ENCODE measurements at regions not wholly inside any gene's neighbourhood (a gene's known extent, or its start where the extent isn't known, plus 50 kb on each side); places are given as distances from the start of the nearest gene placed in this dataset.

DNA sequence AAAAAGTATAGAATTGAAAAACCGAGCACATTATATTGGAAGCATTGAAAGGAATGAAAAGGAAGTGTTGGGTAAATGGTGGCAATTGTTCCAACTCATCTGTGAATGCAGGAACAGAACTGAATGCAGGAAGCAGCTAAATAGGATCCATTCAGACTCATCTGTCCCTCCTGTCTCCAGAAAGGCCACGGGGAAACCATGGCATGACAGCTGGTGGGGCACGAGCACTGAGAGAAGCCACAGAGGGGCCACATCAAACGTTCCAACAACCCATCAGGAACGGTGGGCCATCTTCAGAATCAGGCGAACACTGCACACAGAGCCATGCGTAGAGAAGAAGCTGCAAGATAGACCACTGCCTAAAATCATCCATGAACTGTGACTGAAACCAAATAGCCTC is 138.5 kb upstream of the SLC35G4 start (continued):
- TF ChIP-seq, protein P1, sequence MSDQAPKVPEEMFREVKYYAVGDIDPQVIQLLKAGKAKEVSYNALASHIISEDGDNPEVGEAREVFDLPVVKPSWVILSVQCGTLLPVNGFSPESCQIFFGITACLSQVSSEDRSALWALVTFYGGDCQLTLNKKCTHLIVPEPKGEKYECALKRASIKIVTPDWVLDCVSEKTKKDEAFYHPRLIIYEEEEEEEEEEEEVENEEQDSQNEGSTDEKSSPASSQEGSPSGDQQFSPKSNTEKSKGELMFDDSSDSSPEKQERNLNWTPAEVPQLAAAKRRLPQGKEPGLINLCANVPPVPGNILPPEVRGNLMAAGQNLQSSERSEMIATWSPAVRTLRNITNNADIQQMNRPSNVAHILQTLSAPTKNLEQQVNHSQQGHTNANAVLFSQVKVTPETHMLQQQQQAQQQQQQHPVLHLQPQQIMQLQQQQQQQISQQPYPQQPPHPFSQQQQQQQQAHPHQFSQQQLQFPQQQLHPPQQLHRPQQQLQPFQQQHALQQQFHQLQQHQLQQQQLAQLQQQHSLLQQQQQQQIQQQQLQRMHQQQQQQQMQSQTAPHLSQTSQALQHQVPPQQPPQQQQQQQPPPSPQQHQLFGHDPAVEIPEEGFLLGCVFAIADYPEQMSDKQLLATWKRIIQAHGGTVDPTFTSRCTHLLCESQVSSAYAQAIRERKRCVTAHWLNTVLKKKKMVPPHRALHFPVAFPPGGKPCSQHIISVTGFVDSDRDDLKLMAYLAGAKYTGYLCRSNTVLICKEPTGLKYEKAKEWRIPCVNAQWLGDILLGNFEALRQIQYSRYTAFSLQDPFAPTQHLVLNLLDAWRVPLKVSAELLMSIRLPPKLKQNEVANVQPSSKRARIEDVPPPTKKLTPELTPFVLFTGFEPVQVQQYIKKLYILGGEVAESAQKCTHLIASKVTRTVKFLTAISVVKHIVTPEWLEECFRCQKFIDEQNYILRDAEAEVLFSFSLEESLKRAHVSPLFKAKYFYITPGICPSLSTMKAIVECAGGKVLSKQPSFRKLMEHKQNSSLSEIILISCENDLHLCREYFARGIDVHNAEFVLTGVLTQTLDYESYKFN (CRISPR knock-in tag; conservative IDR thresholded peaks at IDR 0.05): no peak
- TF ChIP-seq, protein P2, sequence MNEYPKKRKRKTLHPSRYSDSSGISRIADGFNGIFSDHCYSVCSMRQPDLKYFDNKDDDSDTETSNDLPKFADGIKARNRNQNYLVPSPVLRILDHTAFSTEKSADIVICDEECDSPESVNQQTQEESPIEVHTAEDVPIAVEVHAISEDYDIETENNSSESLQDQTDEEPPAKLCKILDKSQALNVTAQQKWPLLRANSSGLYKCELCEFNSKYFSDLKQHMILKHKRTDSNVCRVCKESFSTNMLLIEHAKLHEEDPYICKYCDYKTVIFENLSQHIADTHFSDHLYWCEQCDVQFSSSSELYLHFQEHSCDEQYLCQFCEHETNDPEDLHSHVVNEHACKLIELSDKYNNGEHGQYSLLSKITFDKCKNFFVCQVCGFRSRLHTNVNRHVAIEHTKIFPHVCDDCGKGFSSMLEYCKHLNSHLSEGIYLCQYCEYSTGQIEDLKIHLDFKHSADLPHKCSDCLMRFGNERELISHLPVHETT (CRISPR knock-in tag; conservative IDR thresholded peaks at IDR 0.05): no peak

DNA sequence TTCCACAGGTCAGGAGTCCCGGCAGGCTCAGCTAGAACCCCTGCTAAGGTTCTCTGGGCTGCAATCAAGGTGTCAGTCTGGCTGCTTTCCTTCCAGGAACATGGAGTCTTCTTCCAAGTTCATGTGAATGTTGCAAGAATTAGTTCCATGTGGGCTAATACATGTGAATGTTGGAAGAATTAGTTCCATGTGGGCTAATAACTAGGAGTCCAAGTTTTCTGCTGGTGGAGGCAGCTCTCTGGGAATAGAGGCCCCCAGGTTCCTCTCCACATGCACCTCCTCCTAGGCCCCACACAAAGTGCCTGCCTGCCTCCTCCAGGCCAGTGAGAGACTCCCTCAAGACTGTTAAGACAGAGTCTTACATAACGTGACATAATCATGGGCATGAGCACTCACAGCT is 140.8 kb upstream of the SLC35G4 start:
- no peaks in the 10 kb centered on the region for H3K9me3 ChIP-seq (ENCODE audit: low read length)
- H2AFZ ChIP-seq (ENCODE audit: low read length): no peak overlapping the region
- H3K9ac ChIP-seq (ENCODE audit: insufficient read depth, low read depth, low read length): no peak overlapping the region
- no peak overlapping the region for H3K4me3 ChIP-seq (replicated peaks in 1 of 3; ENCODE audit: insufficient read depth in 1 of 3, low read depth in 2 of 3, low read length in 3 of 3)
- DNase-seq (ENCODE audit: low spot score) (no peak), ATAC-seq (no peak), FAIRE-seq (no peak)
- H3K4me1 ChIP-seq (ENCODE audit: insufficient read depth, low read length): peaks cover 6% of the 10 kb centered on the region
- peaks cover 0 to 3% of the 10 kb centered on the region in 2 experiments; a peak in 2 of 5 replicates for H3K27me3 ChIP-seq (ENCODE audit: control insufficient read depth in 1 of 2, insufficient read depth in 2 of 2, low read length in 2 of 2)
- H3K27ac ChIP-seq (ENCODE audit: extremely low read length, insufficient read depth, low read length): no peak overlapping the region
- POLR2A ChIA-PET: no interaction called here
- 14% methylated on average over 1 of the region's 2 CpGs for WGBS (ENCODE audit: low lambda C conversion rate)
- no peaks in the 10 kb centered on the region for H3K36me3 ChIP-seq (replicated peaks in 1 of 2; ENCODE audit: control insufficient read depth in 1 of 2, insufficient read depth in 2 of 2, low read length in 2 of 2)
- no peaks in the 10 kb centered on the region for H3K79me2 ChIP-seq (ENCODE audit: insufficient read depth, low read length)
- TF ChIP-seq GABPB1 (CRISPR knock-in tag; IDR thresholded peaks at IDR 0.05): no peak
- TF ChIP-seq ZNF501 (CRISPR knock-in tag; IDR thresholded peaks at IDR 0.05): no peak
- TF ChIP-seq, protein P3, sequence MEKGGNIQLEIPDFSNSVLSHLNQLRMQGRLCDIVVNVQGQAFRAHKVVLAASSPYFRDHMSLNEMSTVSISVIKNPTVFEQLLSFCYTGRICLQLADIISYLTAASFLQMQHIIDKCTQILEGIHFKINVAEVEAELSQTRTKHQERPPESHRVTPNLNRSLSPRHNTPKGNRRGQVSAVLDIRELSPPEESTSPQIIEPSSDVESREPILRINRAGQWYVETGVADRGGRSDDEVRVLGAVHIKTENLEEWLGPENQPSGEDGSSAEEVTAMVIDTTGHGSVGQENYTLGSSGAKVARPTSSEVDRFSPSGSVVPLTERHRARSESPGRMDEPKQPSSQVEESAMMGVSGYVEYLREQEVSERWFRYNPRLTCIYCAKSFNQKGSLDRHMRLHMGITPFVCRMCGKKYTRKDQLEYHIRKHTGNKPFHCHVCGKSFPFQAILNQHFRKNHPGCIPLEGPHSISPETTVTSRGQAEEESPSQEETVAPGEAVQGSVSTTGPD (CRISPR knock-in tag; IDR thresholded peaks at IDR 0.05): no peak
- no peak for TF ChIP-seq ZNF816 (CRISPR knock-in tag; IDR thresholded peaks at IDR 0.05; ENCODE audit: borderline replicate concordance)
- TF ChIP-seq NFE2 (CRISPR knock-in tag; IDR thresholded peaks at IDR 0.05): no peak
- no peak for TF ChIP-seq PHF5A (CRISPR knock-in tag; IDR thresholded peaks at IDR 0.05; ENCODE audit: low read depth, unreplicated experiment)
- no peak for TF ChIP-seq MTF1 (CRISPR knock-in tag; IDR thresholded peaks at IDR 0.05)
- TF ChIP-seq RBFOX2 (IDR thresholded peaks at IDR 0.05; ENCODE audit: low read depth, low read length): no peak
- no peak for TF ChIP-seq ZNF746 (CRISPR knock-in tag; IDR thresholded peaks at IDR 0.05)
- H3K4me2 ChIP-seq (ENCODE audit: low read depth, low read length): no peak overlapping the region
- in situ Hi-C loops (cut with HindIII; ENCODE audit: extremely low pct_ligation_motif_present, low pct_unique_long_range_greater_than_20kb) (loop anchor here (10.0 kb wide), 1 partner anchor 46 kb away; no protein-coding TSS in a partner anchor), intact Hi-C loops (cut with micrococcal nuclease; ENCODE audit: unreplicated experiment) (no loop called here)
- no peaks in the 10 kb centered on the region for H4K20me1 ChIP-seq (ENCODE audit: insufficient read depth, low read length)
- BruUV-seq (replicated peaks): no TSS peak
- CTCF ChIA-PET (ENCODE audit: low intra/inter-chr PET ratio, low total read pairs): no interaction called here
